NOMO-1 treated with DMSO at 0.1 percent for 48 hours (cell line): ENCODE measurements at regions not wholly inside any gene's neighbourhood (a gene's known extent, or its start where the extent isn't known, plus 50 kb on each side); places are given as distances from the start of the nearest gene placed in this dataset.

Experiments used
- DNase-seq: peaks from one replicate; lab custom pipeline; 2025; ENCODE audit not compliant: unreplicated experiment; lab: John Stamatoyannopoulos, UW

- no peak for DNase-seq
Measured at GRCh38 chr20:24863356-24863755, 85.7 kb upstream of the CST7 start.

DNA sequence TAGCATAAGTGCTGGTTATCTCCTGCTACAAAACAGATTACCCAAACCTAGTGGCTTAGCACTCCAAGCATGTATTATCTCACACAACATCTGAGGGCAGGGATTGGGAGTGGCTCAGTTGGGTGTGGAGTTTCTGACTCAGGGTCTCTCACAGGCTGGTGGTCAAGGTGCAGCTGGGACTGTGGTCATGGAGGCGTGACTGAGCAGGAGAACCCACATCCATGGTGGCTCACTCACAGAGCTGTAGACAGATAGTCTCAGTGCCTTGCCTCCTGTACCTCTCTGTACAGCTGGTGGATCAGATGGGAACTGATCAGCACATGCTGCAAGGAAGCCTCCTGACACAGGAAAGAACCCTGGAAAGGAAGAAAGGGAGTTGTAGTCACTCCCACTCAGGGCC lies 83.1 kb upstream of the CST7 start:
- DNase-seq, result no peak

GRCh38 chr20:24866742-24867141 lies 82.3 kb upstream of the CST7 start:
- DNase-seq, result no peak

DNA sequence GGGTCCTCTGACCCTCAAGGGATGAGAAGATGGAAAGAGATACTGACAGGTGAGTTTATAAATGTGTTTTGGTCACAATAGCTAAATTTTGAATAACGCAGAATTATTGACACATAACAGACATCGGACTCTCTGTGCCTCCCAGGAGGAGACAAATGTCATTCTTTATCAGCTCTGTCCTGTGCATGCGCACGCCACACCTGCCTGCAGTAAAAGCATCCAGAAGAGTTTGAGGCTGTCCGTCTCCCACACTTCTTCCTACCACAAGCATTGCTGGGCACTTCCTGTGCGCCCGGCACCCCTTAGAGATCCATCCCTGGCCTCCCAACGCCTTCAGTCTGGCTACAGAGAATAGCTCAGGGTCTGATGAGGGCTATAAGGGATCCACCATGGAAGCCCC lies 81.5 kb upstream of the CST7 start:
- no peak for DNase-seq

- DNase-seq, result no peak
Measured at GRCh38 chr20:24868396-24868927, 80.6 kb upstream of the CST7 start.

GRCh38 chr20:24868959-24869358 lies 80.1 kb upstream of the CST7 start:
- DNase-seq, result no peak

GRCh38 chr20:24870057-24870456 lies 79.0 kb upstream of the CST7 start:
- no peak for DNase-seq

DNA sequence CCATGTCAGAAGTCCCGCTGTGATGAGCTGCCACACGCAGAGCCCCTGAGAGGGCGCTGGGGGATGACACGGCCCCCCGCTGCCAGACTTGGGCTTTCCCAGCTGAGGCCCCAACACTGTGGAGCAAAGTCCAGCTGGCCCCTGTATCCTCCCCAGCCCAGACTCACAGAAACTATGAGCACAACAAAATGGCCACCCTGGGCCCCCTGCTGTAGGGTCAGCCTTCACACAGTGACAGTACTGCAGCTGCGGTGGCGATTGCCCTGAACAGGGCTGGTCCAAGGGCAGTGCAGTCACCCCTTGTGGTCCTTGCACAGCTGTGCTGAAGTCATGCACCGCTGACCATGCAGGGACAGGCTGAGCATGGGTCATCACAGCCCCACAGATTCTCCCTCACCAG lies 78.2 kb upstream of the CST7 start:
- no peak for DNase-seq

GRCh38 chr20:24871480-24872213 lies 77.4 kb upstream of the CST7 start:
- DNase-seq, result no peak

GRCh38 chr20:24872291-24873024 lies 76.6 kb upstream of the CST7 start:
- DNase-seq, result no peak

DNA sequence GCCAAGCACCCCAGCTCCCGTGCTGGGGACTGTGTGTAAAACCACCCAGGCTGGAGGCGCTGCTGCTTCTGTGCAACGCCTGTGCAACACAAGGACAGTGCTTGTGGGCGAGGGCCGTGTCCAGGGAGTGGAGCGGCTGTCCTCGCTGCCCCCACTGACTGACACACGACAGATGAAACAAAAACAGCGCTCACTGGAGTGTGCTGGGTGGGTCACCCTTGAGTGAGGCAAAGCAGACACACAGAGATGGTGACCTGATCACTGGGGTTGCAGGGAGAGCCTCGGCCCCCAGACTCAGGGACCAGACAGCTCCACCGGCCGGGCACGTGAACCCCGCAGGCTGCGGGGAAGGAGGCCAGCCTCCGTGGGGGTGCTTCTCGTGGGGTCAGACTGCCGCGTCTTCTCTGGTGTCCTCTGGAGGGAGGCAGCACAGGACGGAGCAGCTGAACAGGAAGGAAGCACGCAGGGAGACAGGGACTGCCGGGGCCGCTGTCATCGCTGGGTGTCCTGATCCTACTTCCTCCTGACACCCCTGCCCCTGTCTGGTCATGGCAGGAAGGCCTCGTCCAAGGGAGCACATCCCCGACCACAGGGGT lies 75.9 kb upstream of the CST7 start:
- no peak for DNase-seq

DNA sequence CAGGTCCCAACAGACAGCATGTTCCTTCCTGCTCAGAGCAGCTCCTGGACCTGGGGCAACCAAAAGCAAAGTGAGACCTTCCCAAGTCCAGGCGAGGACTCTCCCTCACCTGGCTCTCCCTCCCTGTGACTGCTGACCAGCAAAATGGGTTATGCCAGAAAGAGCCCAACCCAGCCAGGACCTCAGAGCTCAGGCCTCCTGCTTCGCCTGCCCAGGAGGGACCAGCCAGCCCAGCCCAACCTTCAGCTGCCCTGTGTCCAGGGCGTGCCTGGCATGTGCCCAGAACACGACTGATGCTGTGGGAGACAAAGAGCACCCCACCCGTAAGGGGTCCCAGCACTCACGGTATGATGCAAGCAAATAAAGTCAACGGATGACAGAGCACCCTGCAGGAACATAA lies 74.0 kb upstream of the CST7 start:
- no peak for DNase-seq

- no peak for DNase-seq
Measured at GRCh38 chr20:24877652-24878051, 71.4 kb upstream of the CST7 start.

GRCh38 chr20:24878657-24879056 lies 70.4 kb upstream of the CST7 start:
- DNase-seq, result no peak

DNA sequence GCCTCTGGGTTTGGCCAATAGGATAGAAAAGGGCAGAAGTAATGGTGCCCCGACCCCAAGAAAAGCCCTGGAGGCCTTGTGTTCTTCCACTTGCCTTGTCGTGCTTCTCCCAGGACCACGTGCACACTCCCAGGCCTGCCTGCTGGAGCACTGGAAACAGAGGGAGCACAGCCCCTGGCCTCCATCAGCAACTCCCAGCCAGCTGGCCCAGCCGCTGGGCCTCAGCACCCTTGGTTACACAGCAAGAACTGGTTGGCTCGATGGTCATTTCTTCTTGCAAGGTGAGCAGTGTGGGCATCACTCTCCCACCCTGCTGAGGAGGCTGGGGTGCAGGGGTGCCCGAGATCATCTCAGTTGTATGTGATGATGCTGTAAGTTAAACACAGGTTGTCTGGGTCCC lies 69.2 kb upstream of the CST7 start:
- DNase-seq, result no peak

GRCh38 chr20:24880356-24880755 lies 68.7 kb upstream of the CST7 start:
- DNase-seq, result no peak

DNA sequence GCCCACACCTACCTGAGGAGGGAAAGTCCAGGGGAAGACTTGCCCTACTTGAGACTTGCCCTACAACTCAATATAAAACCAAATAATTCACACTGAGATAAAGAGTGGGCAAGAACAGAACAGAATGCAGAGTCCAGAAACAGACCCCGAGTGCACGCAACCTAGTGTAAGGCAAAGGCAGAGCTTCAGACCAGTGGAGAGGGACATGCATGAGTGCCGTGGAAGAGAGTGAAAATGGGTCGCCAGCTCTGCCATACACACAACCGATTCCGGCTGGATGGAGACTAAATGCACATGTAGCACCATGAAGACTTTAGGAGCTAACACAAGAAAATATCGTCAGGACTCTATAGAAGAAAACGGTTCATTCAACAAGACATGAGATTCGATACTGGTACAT lies 58.8 kb upstream of the CST7 start:
- no peak for DNase-seq

GRCh38 chr20:24891546-24892393 lies 57.3 kb upstream of the CST7 start:
- no peak for DNase-seq

- no peak for DNase-seq
Measured at GRCh38 chr20:24892522-24892921, 56.5 kb upstream of the CST7 start.

GRCh38 chr20:24892931-24893330 lies 56.1 kb upstream of the CST7 start:
- DNase-seq, result no peak

DNA sequence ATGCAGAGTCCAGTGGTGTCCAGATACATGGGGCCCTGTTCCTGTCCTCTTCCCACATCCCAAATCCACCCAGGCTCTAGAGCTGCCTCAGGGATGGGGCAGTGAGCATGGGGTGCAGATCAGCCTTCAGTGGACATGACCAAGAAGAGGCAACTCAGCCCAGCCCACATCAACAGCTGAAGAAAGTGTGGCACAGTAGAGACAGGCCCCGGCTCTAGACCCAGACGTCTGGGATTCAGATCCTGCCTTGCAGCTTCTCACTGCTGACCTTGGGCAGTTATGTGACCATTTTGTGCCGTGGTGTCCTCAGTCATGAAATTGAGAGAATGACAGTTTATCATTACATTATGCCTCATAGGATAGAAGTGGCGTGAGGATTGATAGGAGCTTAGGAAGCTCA lies 54.6 kb upstream of the CST7 start:
- no peak for DNase-seq
